ENCODE measurements at regions not wholly inside any gene's neighbourhood (a gene's known extent, or its start where the extent isn't known, plus 50 kb on each side); places are given as distances from the start of the nearest gene placed in this dataset.

- no peak for TF ChIP-seq MGA (IDR thresholded peaks at IDR 0.05)
- peak; percentile 93 for TF ChIP-seq TFE3 (CRISPR knock-in tag; IDR thresholded peaks at IDR 0.05)
- TF ChIP-seq TCF7L2 (IDR thresholded peaks at IDR 0.05; ENCODE audit: low read depth, low read length) = no peak
- no peak for TF ChIP-seq FOSL1 (tag; conservative IDR thresholded peaks at IDR 0.05)
- TF ChIP-seq SMARCB1 (IDR thresholded peaks at IDR 0.05; ENCODE audit: insufficient read length, low read depth) = no peak
- TF ChIP-seq ZNF778 (CRISPR knock-in tag; IDR thresholded peaks at IDR 0.05) = no peak
- no peak for TF ChIP-seq CREM (IDR thresholded peaks at IDR 0.05; ENCODE audit: low read depth)
- TF ChIP-seq USF1 (CRISPR knock-in tag; IDR thresholded peaks at IDR 0.05) = peak; percentile 69
Observed at GRCh38 chr6:6889601-6890000, 218.2 kb upstream of the RREB1 start (continued).

All from K562 (cell line).